SK-N-SH (cell line): ENCODE measurements at regions not wholly inside any gene's neighbourhood (a gene's known extent, or its start where the extent isn't known, plus 50 kb on each side); places are given as distances from the start of the nearest gene placed in this dataset.

Experiments used
- CTCF ChIA-PET: fragments of 300-600, 350-600 bp; formaldehyde crosslinking; extraction: SDS; loops from one replicate; lab custom pipeline; 2021; lab: Yijun Ruan, JAX
- POLR2A ChIA-PET: fragments of 350-600 bp; sonication (Branson Sonifier 250); formaldehyde crosslinking; extraction: SDS; loops from one replicate; lab custom pipeline; 2020; ENCODE audit warnings: antibody characterized with exemption, inconsistent platforms; lab: Yijun Ruan, JAX
- DNase-seq: peaks from one replicate; pipeline ENCODE4 v3.0.0; 2012
- H2AFZ ChIP-seq: fragments of 200-600 bp; sonication (generic); 2 replicates; pipeline ENCODE4 v1.8.1; 2016; ENCODE audit warnings: antibody characterized with exemption, mild to moderate bottlenecking, low read depth
- H3F3A ChIP-seq: fragments of 200-600 bp; sonication (generic); replicated peaks from 2 replicates; pipeline ENCODE3; 2016; ENCODE audit warnings: antibody characterized with exemption, mild to moderate bottlenecking; ENCODE audit not compliant: insufficient read depth
- H3K27ac ChIP-seq, 2 experiments: fragments of 200-500 bp in 1 of 2; fragments of 200-600 bp in 1 of 2; sonication (Bioruptor generic) in 1 of 2; sonication (generic), shearing (Covaris generic) in 1 of 2; 2 replicates each; pipeline versions ENCODE4 v1.5.1 to v1.6.1; 2014 to 2016; ENCODE audit warnings: low read depth in 2 of 2, inconsistent platforms in 1 of 2, low read length in 1 of 2, mild to moderate bottlenecking in 1 of 2, mixed read lengths in 1 of 2
- H3K27me3 ChIP-seq: fragments of 200-600 bp; sonication (generic), shearing (Covaris generic); 2 replicates; pipeline ENCODE4 v1.6.1; 2016; ENCODE audit warnings: mixed run types; ENCODE audit not compliant: insufficient read depth
- H3K36me3 ChIP-seq, 2 experiments: fragments of 200-500 bp in 1 of 2; fragments of 200-600 bp in 1 of 2; sonication (Bioruptor generic) in 1 of 2; sonication (generic) in 1 of 2; replicated peaks in 1 of 2; 2 replicates each; pipeline versions ENCODE3 to v1.5.1; 2014 to 2016; ENCODE audit warnings: low read length in 1 of 2, mild to moderate bottlenecking in 1 of 2; ENCODE audit not compliant: insufficient read depth in 2 of 2, control insufficient read depth in 1 of 2
- H3K4me1 ChIP-seq, 2 experiments: fragments of 200-500 bp in 1 of 2; fragments of 200-600 bp in 1 of 2; sonication (Bioruptor generic) in 1 of 2; sonication (generic), shearing (Covaris generic) in 1 of 2; 2 replicates each; pipeline versions ENCODE4 v1.5.1 to v1.6.1; 2014 to 2016; ENCODE audit warnings: low read depth in 1 of 2, low read length in 1 of 2, mixed run types in 1 of 2; ENCODE audit not compliant: insufficient read depth in 2 of 2, control insufficient read depth in 1 of 2
- H3K4me2 ChIP-seq: fragments of 200-600 bp; sonication (generic), shearing (Covaris generic); 2 replicates; pipeline ENCODE4 v1.6.1; 2017; ENCODE audit warnings: mixed run types
- H3K4me3 ChIP-seq, 2 experiments: fragments of 200-500 bp in 1 of 2; fragments of 200-600 bp in 1 of 2; sonication (Bioruptor generic) in 1 of 2; sonication (generic), shearing (Covaris generic) in 1 of 2; 2 replicates each; pipeline versions ENCODE4 v1.5.1 to v1.8.1; 2014 to 2016; ENCODE audit warnings: low read depth in 2 of 2, inconsistent platforms in 1 of 2, low read length in 1 of 2, mild to moderate bottlenecking in 1 of 2, mixed read lengths in 1 of 2, moderate library complexity in 1 of 2
- H3K79me2 ChIP-seq: fragments of 200-600 bp; sonication (generic); 2 replicates; pipeline ENCODE4 v1.8.1; 2017; ENCODE audit warnings: mild to moderate bottlenecking; ENCODE audit not compliant: insufficient read depth
- H3K9ac ChIP-seq: fragments of 200-600 bp; sonication (generic); 2 replicates; pipeline ENCODE4 v1.6.1; 2017; ENCODE audit warnings: mixed run types
- H3K9me2 ChIP-seq: fragments of 200-600 bp; sonication (generic); 2 replicates; pipeline ENCODE4 v1.6.1; 2017; ENCODE audit warnings: mixed run types
- H3K9me3 ChIP-seq: fragments of 200-600 bp; sonication (generic); 2 replicates; pipeline ENCODE4 v1.6.1; 2017; ENCODE audit warnings: mixed run types, mild to moderate bottlenecking, moderate library complexity
- H4K20me1 ChIP-seq: fragments of 200-600 bp; sonication (generic); 2 replicates; pipeline ENCODE4 v1.6.1; 2017; ENCODE audit warnings: mild to moderate bottlenecking, mixed run types; ENCODE audit not compliant: insufficient read depth
- ELF1 ChIP-seq: IDR thresholded peaks from 2 replicates; pipeline ENCODE4 v1.4.0; 2012
- EP300 ChIP-seq, 2 experiments: IDR thresholded peaks; 2 replicates each; pipeline versions ENCODE4 v1.4.0 to v1.6.1; 2012; ENCODE audit warnings: borderline replicate concordance in 1 of 2, low read depth in 1 of 2, low read length in 1 of 2
- FOXM1 ChIP-seq: IDR thresholded peaks from 2 replicates; pipeline ENCODE4 v1.4.0; 2012; ENCODE audit warnings: low read depth, mild to moderate bottlenecking
- JUND ChIP-seq: IDR thresholded peaks from 2 replicates; pipeline ENCODE4 v1.4.0; 2012
- MAX ChIP-seq: IDR thresholded peaks from 2 replicates; pipeline ENCODE4 v1.4.0; 2012; ENCODE audit warnings: low read depth
- MEF2A ChIP-seq: IDR thresholded peaks from 2 replicates; pipeline ENCODE4 v1.4.0; 2012; ENCODE audit warnings: low read depth, borderline replicate concordance
- MXI1 ChIP-seq: IDR thresholded peaks from 2 replicates; pipeline ENCODE4 v1.6.1; 2012; ENCODE audit warnings: mild to moderate bottlenecking, low read depth, low read length, improper control_type of control experiment
- NFIC ChIP-seq: IDR thresholded peaks from 2 replicates; pipeline ENCODE4 v1.4.0; 2012; ENCODE audit warnings: borderline replicate concordance
- PBX3 ChIP-seq: IDR thresholded peaks from 2 replicates; pipeline ENCODE4; 2012
- POLR2AphosphoS5 ChIP-seq: IDR thresholded peaks from 2 replicates; pipeline ENCODE4 v1.6.1; 2012; ENCODE audit warnings: low read depth, low read length
- RAD21 ChIP-seq: IDR thresholded peaks from 2 replicates; pipeline ENCODE4 v1.6.1; 2012; ENCODE audit warnings: mild to moderate bottlenecking, low read length
- RFX5 ChIP-seq: IDR thresholded peaks from 2 replicates; pipeline ENCODE4 v1.6.1; 2012; ENCODE audit warnings: mild to moderate bottlenecking, improper control_type of control experiment, low read length
- RXRA ChIP-seq: IDR thresholded peaks from 2 replicates; pipeline ENCODE4 v1.4.0; 2012; ENCODE audit warnings: low read depth, mild to moderate bottlenecking, borderline replicate concordance
- TCF12 ChIP-seq: IDR thresholded peaks from 2 replicates; pipeline ENCODE4 v1.4.0; 2012
- TEAD4 ChIP-seq: IDR thresholded peaks from 2 replicates; pipeline ENCODE4 v1.4.0; 2012; ENCODE audit warnings: mild to moderate bottlenecking, borderline replicate concordance; ENCODE audit not compliant: insufficient read depth
- USF2 ChIP-seq: fragments of 150-350 bp; IDR thresholded peaks from 2 replicates; pipeline ENCODE4 v1.6.1; 2017; ENCODE audit warnings: antibody characterized with exemption, low read length, low read depth, borderline replicate concordance
- WGBS: methylation state at CpG from one replicate; pipeline ENCODE4 v1.1.6; 2017; ENCODE audit warnings: low lambda C conversion rate; 5-methylcytosine and 5-hydroxymethylcytosine counted together
- TF ChIP-seq, protein P1 (sequence below): IDR thresholded peaks from 2 replicates; pipeline ENCODE4 v1.4.0; 2012; ENCODE audit warnings: low read depth, borderline replicate concordance
- TF ChIP-seq, protein P2 (sequence below): fragments of 150-350 bp; IDR thresholded peaks from 2 replicates; pipeline ENCODE4 v1.6.1; 2016; ENCODE audit warnings: mild to moderate bottlenecking, low read depth, low read length

DNA sequence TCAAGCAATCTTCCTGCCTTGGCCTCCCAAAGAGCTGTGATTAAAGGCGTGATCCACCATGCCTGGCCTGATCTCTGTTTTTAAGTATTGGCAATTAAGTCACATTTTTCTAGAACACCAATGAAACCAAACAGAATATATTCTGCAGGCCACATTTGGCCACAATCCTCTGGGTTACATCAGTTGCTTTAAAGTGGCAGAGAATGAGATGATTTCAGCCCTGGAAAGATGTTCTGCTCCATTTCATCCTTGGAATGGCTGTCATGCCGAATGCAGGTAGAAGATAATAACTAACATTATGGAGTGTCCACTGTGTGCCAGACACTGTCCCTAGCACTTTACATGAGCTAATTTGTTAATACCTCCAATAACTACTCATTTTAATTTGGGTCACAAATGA is 154.4 kb downstream of the PTPN11 start (continued):
- no peak for TF ChIP-seq MXI1

GRCh38 chr12:112574896-112575558 is 156.3 kb downstream of the PTPN11 start:
- no peaks in the 10 kb centered on the region; a peak in 1 of 4 replicates for H3K4me1 ChIP-seq
- 33% methylated on average over 19 of the region's 42 CpGs for WGBS
- H4K20me1 ChIP-seq: no peaks in the 10 kb centered on the region
- no peaks in the 10 kb centered on the region for H3K9me3 ChIP-seq
- H3K36me3 ChIP-seq: no peaks in the 10 kb centered on the region
- no peak overlapping the region for H3K9ac ChIP-seq
- H3F3A ChIP-seq: no peaks in the 10 kb centered on the region
- no peaks in the 10 kb centered on the region for H3K79me2 ChIP-seq
- CTCF ChIA-PET: interaction anchor here (1.1 kb wide), 1 partner anchor 11 kb away, joined by 3 read pairs; no protein-coding TSS in a partner anchor
- DNase-seq: peak; percentile 57
- POLR2A ChIA-PET: no interaction called here
- peak overlapping the region in 1 of 2 experiments; percentile 22; a peak in 1 of 4 replicates for H3K4me3 ChIP-seq
- no peak for TF ChIP-seq EP300 (IDR thresholded peaks at IDR 0.05; ENCODE audit: borderline replicate concordance in 1 of 2, low read depth in 1 of 2, low read length in 1 of 2)
- TF ChIP-seq TEAD4: no peak
- no peak for TF ChIP-seq NFIC
- no peak for TF ChIP-seq JUND
- TF ChIP-seq POLR2AphosphoS5: no peak
- TF ChIP-seq, protein P1, sequence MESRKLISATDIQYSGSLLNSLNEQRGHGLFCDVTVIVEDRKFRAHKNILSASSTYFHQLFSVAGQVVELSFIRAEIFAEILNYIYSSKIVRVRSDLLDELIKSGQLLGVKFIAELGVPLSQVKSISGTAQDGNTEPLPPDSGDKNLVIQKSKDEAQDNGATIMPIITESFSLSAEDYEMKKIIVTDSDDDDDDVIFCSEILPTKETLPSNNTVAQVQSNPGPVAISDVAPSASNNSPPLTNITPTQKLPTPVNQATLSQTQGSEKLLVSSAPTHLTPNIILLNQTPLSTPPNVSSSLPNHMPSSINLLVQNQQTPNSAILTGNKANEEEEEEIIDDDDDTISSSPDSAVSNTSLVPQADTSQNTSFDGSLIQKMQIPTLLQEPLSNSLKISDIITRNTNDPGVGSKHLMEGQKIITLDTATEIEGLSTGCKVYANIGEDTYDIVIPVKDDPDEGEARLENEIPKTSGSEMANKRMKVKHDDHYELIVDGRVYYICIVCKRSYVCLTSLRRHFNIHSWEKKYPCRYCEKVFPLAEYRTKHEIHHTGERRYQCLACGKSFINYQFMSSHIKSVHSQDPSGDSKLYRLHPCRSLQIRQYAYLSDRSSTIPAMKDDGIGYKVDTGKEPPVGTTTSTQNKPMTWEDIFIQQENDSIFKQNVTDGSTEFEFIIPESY: no peak
- TF ChIP-seq ELF1: no peak
- TF ChIP-seq MEF2A: no peak
- no peak for TF ChIP-seq MAX
- no peak for TF ChIP-seq FOXM1
- no peak for TF ChIP-seq RFX5
- no peak for TF ChIP-seq USF2
- TF ChIP-seq RXRA: no peak
- TF ChIP-seq RAD21: no peak
- TF ChIP-seq PBX3: no peak
- TF ChIP-seq, protein P2, sequence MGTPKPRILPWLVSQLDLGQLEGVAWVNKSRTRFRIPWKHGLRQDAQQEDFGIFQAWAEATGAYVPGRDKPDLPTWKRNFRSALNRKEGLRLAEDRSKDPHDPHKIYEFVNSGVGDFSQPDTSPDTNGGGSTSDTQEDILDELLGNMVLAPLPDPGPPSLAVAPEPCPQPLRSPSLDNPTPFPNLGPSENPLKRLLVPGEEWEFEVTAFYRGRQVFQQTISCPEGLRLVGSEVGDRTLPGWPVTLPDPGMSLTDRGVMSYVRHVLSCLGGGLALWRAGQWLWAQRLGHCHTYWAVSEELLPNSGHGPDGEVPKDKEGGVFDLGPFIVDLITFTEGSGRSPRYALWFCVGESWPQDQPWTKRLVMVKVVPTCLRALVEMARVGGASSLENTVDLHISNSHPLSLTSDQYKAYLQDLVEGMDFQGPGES: no peak
- TF ChIP-seq TCF12: no peak
- TF ChIP-seq, all 33 proteins: peak for 0
- Histone ChIP-seq H3K9me2 (no peaks in the 10 kb centered on the region), H3K4me2 (no peak overlapping the region), H3K27me3 (no peaks in the 10 kb centered on the region), H3K27ac (no peak overlapping the region), H2AFZ (no peak overlapping the region)
